CD4-positive, alpha-beta T cell treated with Interferon alpha-2 for 1 hour (primary cell): ENCODE measurements at regions not wholly inside any gene's neighbourhood (a gene's known extent, or its start where the extent isn't known, plus 50 kb on each side); places are given as distances from the start of the nearest gene placed in this dataset.
"Not testable (repeated sequence)": the region's sequence is repeated elsewhere in the genome, so short reads cannot be mapped to it uniquely, and the experiment has no call there.

Source experiments
- DNase-seq, 2 donors: peaks; one replicate each; pipeline ENCODE4 v3.0.0-alpha.2; 2020 to 2022

DNA sequence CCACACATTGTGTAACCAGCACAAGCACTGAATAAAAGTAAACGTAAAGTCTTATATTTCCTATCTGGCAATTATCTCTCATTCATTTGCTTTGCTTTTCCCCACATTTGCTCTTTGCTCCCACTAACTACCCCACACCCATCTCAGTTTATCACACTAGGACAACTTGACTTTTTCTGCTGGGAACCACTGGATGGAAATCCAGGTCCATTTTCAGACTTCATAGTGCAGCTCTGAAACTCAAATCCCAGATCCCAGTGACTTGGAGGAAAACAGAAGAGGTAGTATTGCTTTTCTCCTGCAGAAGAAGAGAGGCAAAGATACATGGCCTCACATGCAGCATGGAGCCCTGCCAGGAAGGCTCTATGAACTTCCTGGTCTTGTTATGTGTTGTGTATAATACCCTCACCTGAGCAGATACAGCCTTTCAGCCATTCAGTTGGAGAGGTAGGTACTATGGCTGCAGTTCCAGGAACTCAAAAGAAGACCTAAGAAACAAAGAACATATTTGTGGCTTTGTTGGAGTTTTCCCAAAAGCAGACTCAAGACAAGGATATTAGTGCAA lies 90.0 kb upstream of the NIPBL start:
- no peak for DNase-seq

GRCh38 chr5:36787365-36788093 lies 89.0 kb upstream of the NIPBL start:
- DNase-seq = no peak

- DNase-seq = no peak
These were observed 85.7 kb upstream of the NIPBL start for GRCh38 chr5:36790847-36791246.

DNA sequence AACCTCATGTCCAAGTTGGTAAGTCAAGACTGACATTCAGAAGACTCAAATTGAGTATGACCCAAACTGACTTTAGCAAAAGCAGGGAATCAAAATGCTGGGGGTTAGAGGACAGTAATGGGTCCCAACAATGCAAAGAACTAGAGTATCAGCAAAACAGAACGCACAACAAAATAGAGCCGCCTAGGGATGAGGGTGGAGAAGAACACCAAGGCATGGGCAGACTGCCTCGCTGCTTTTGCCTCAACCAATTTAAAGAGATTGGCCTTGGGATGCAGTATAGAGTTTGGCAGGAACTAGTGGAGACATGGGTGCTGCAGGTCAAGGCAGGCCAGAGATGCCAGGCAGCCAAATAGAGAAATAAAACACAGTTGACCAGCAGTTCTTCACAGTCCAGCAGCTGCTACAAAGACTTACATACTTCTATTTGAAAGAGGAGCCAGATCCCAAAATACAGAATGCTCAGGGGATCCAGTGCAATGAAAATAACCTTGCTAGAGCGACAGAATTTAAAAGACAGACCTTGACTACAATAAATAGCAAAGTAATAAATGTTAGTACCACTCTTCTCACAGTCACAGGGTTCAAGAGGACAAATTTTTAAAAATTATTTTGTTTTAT lies 83.9 kb upstream of the NIPBL start:
- no peak for DNase-seq

DNA sequence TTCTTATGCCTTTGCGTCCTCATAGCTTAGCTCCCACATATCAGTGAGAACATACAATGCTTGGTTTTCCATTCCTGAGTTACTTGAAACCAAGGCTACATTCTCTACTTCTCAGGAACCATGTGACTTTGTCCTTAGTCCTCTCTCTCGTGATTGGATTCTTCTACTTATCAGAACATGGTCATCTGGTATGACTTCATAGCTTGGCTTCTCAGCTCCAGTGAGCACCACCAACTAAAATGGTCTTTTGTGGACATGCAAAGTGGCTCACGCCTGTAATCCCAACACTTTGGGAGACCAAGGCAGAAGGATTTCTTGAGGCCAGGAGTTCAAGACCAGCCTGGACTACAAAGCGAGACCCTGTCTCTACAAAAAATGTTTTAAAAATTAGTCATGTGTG lies 81.2 kb upstream of the NIPBL start:
- no peak for DNase-seq

- DNase-seq = no peak
These were observed 80.4 kb upstream of the NIPBL start for GRCh38 chr5:36796155-36796554.

DNA sequence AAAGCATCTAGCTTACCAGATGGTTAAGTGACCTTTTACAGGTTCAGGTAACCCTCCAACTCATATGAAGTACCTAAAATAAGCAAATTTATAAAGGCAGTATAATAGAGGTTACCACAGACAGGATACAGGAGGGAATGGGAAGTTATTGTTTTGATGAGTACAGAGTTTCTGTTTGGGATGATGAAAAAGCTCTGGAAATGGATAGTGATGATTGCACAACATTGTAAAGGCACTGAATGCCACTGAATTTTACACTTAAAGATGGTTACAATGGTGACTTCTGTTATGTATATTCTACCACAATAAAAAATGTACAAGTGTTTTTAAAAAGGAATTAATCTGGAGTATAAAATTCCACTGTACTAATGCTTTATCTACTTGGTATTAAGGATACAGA lies 75.0 kb upstream of the NIPBL start:
- DNase-seq = no peak

- DNase-seq = no peak
These were observed 74.4 kb upstream of the NIPBL start for GRCh38 chr5:36802187-36802586.

DNA sequence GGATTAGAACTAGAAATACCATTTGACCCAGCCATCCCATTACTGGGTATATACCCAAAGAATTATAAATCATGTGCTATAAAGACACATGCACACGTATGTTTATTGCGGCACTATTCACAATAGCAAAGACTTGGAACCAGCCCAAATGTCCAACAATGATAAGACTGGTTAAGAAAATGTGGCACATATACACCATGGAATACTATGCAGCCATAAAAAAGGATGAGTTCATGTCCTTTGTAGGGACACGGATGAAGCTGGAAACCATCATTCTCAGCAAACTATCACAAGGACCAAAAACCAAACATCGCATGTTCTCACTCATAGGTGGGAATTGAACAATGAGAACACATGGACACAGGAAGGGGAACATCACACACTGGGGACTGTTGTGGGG lies 63.3 kb upstream of the NIPBL start:
- not testable (repeated sequence) for DNase-seq

DNA sequence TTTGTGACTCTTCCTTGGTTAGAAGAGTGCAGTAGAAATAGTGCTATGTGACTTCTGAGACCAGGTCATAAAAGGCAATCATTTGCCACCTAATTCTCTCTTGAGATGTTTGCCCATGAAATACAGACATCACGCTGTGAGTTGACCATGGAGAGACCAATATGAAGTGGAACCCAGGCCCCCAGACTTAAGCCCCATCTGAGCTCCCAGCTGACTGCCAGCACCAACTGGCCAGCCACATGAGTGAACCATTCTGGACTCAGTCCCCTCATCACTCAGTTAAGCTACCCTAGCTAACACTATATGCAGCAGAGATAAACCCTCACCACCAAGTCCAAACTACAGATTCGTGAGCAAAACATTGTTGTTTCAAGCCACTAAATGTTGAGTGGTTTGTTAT lies 60.7 kb upstream of the NIPBL start:
- no peak for DNase-seq

DNA sequence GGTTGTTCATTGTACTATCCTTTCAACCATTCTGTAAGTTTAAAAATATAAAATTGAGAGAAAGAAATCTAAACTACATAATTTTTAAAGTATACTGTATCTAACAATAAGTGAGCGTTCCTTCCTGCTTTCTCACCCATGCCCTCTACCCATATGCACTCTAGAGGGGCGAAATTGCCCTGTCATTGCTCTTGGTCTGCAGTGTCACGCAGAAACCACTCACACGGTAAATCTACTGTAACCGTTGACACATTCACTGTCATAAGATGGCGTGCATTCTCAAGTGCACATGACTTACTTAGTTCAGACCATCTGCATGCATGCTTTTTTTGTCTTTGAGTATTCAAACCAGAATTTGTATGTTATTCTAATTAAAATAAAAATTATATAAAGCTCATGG lies 55.7 kb upstream of the NIPBL start:
- peak in 1 of 2 donors; percentile 5 for DNase-seq

- DNase-seq = no peak
These were observed 49.9 kb upstream of the NIPBL start for GRCh38 chr5:36826694-36827093.
